ENCODE measurements at regions not wholly inside any gene's neighbourhood (a gene's known extent, or its start where the extent isn't known, plus 50 kb on each side); places are given as distances from the start of the nearest gene placed in this dataset.
A peak's percentile ranks its signal among the peaks of the same experiment; 100 is the strongest.

- no peak for TF ChIP-seq SMARCA5 (IDR thresholded peaks at IDR 0.05)
Measured at GRCh38 chr6:19209202-19209601, 628.0 kb upstream of the ID4 start (continued).

GRCh38 chr6:19210849-19211590 lies 626.1 kb upstream of the ID4 start:
- ATAC-seq (peak; percentile 67), FAIRE-seq (no peak), DNase-seq (ENCODE audit: extremely low read depth in 1 of 4, low spot score in 3 of 4) (peak; percentile 17 to 42 (median 37))
- H2AFZ ChIP-seq (ENCODE audit: low read depth, low read length), result no peak overlapping the region
- intact Hi-C loops (cut with micrococcal nuclease), result no loop called here
- no peaks in the 10 kb centered on the region for H3K4me1 ChIP-seq (replicated peaks in 1 of 2; ENCODE audit: control insufficient read depth in 2 of 2, insufficient read depth in 2 of 2, low read length in 2 of 2)
- H3K27ac ChIP-seq (ENCODE audit: extremely low read depth, low read depth, low read length), result no peak overlapping the region
- no peaks in the 10 kb centered on the region for H3K9me3 ChIP-seq (replicated peaks; ENCODE audit: control insufficient read depth, insufficient read depth, low read depth, low read length)
- no peaks in the 10 kb centered on the region for H3K27me3 ChIP-seq (ENCODE audit: control insufficient read depth in 2 of 2, insufficient read depth in 2 of 2, low read length in 2 of 2)
- in situ Hi-C loops (cut with MboI), result no loop called here
- no peaks in the 10 kb centered on the region for H4K20me1 ChIP-seq (replicated peaks; ENCODE audit: control insufficient read depth, insufficient read depth, low read length)
- 3% methylated on average over 14 of the region's 14 CpGs for WGBS (ENCODE audit: insufficient coverage, low coverage, missing lambda C conversion rate)
- no peaks in the 10 kb centered on the region for H3K9me1 ChIP-seq (ENCODE audit: control insufficient read depth, insufficient read depth, low read length)
- POLR2A ChIA-PET, result interaction anchor here (0.7 to 1.2 kb wide), 2 partner anchors 28 to 49 kb away, joined by 3 to 5 read pairs; no protein-coding TSS in a partner anchor
- H3K79me2 ChIP-seq (ENCODE audit: control insufficient read depth, insufficient read depth, low read length), result no peaks in the 10 kb centered on the region
- no peak overlapping the region for H3K4me2 ChIP-seq (ENCODE audit: insufficient read depth, low read length)
- no TSS peak for BruUV-seq (replicated peaks)
- TF ChIP-seq NFE2L1 (tag; IDR thresholded peaks at IDR 0.05; ENCODE audit: borderline replicate concordance, low read depth) (no peak), HMG20A (CRISPR knock-in tag; conservative IDR thresholded peaks at IDR 0.05) (no peak), MCM3 (IDR thresholded peaks at IDR 0.05) (no peak), ZNF224 (CRISPR knock-in tag; IDR thresholded peaks at IDR 0.05) (no peak), HBP1 (CRISPR knock-in tag; IDR thresholded peaks at IDR 0.05) (no peak), ZNF12 (CRISPR knock-in tag; IDR thresholded peaks at IDR 0.05) (no peak), CTCF (IDR thresholded peaks at IDR 0.05 in 2 of 3, conservative IDR thresholded peaks at IDR 0.05 in 1 of 3; ENCODE audit: insufficient read depth in 2 of 3, low read depth in 1 of 3, low read length in 3 of 3) (peak in 2 of 3 experiments; percentile 13 to 37; a peak in 2 of 6 replicates), BRF1 (IDR thresholded peaks at IDR 0.05; ENCODE audit: borderline replicate concordance, extremely low read depth, insufficient read length) (no peak)
- H3K9ac ChIP-seq (ENCODE audit: insufficient read depth in 1 of 2, low read depth in 2 of 2, low read length in 2 of 2), result no peak overlapping the region
- H3K4me3 ChIP-seq, result no peak overlapping the region
- no peaks in the 10 kb centered on the region for H3K36me3 ChIP-seq (ENCODE audit: control insufficient read depth, insufficient read depth, low read length)
- CTCF ChIA-PET (ENCODE audit: low intra/inter-chr PET ratio), result no interaction called here
